CD14-positive monocyte (primary cell): ENCODE measurements at regions not wholly inside any gene's neighbourhood (a gene's known extent, or its start where the extent isn't known, plus 50 kb on each side); places are given as distances from the start of the nearest gene placed in this dataset.

Experiments
- DNase-seq, 3 donors: peaks; one replicate each; pipeline ENCODE4 v3.0.0-alpha.2; 2011 to 2022
- H2AFZ ChIP-seq: 2 replicates; pipeline ENCODE4 v1.6.0; 2012; ENCODE audit warnings: mild to moderate bottlenecking, low read depth, low read length, inconsistent platforms; ENCODE audit not compliant: insufficient read depth, poor library complexity, severe bottlenecking
- H3K27ac ChIP-seq, 2 donors: 1 replicate in 1 of 2; 2 replicates in 1 of 2; pipeline ENCODE4 v1.5.1; 2012 to 2013; ENCODE audit warnings: low read length in 2 of 2, control low read depth in 1 of 2, inconsistent platforms in 1 of 2, low read depth in 1 of 2, mild to moderate bottlenecking in 1 of 2
- H3K27me3 ChIP-seq, 2 donors: one replicate each; pipeline versions ENCODE4 v1.6.0 to v1.6.1; 2011 to 2013; ENCODE audit warnings: low read length in 2 of 2; ENCODE audit not compliant: control insufficient read depth in 2 of 2, insufficient read depth in 2 of 2
- H3K36me3 ChIP-seq, 2 donors: replicated peaks in 1 of 2; 1 replicate in 1 of 2; 2 replicates in 1 of 2; pipeline versions ENCODE4 v1.5.1 to v1.6.1; 2012 to 2013; ENCODE audit warnings: low read length in 2 of 2, control low read depth in 1 of 2, inconsistent platforms in 1 of 2, mild to moderate bottlenecking in 1 of 2; ENCODE audit not compliant: insufficient read depth in 2 of 2, control insufficient read depth in 1 of 2
- H3K4me1 ChIP-seq, 2 donors: 1 replicate in 1 of 2; 2 replicates in 1 of 2; pipeline versions ENCODE4 v1.5.1 to v1.6.1; 2012 to 2013; ENCODE audit warnings: low read length in 2 of 2, control low read depth in 1 of 2, inconsistent platforms in 1 of 2, mild to moderate bottlenecking in 1 of 2, moderate library complexity in 1 of 2; ENCODE audit not compliant: insufficient read depth in 2 of 2, control insufficient read depth in 1 of 2
- H3K4me2 ChIP-seq: replicated peaks from 2 replicates; pipeline ENCODE3; 2012; ENCODE audit warnings: low read length, moderate library complexity, mild to moderate bottlenecking; ENCODE audit not compliant: poor library complexity, severe bottlenecking; ENCODE audit errors: extremely low read depth
- H3K4me3 ChIP-seq, 3 experiments: fragments of 200-600 bp in 1 of 3; sonication (generic) in 1 of 3; replicated peaks in 1 of 3; 1 replicate in 2 of 3; 2 replicates in 1 of 3; pipeline ENCODE4 v1.5.1; 2011 to 2013; ENCODE audit warnings: low read length in 3 of 3, mild to moderate bottlenecking in 3 of 3, control low read depth in 2 of 3, low read depth in 2 of 3, inconsistent platforms in 1 of 3, moderate library complexity in 1 of 3
- H3K79me2 ChIP-seq: 2 replicates; pipeline ENCODE4 v1.6.0; 2012; ENCODE audit warnings: mild to moderate bottlenecking, control low read depth, inconsistent platforms, low read length, moderate library complexity; ENCODE audit not compliant: insufficient read depth
- H3K9ac ChIP-seq: 2 replicates; pipeline ENCODE4 v1.6.0; 2017; ENCODE audit warnings: low read length, mild to moderate bottlenecking; ENCODE audit not compliant: insufficient read depth, poor library complexity, severe bottlenecking
- H3K9me3 ChIP-seq, 2 donors: replicated peaks in 1 of 2; 1 replicate in 1 of 2; 2 replicates in 1 of 2; pipeline versions ENCODE4 v1.5.1 to v1.6.1; 2012 to 2013; ENCODE audit warnings: low read length in 2 of 2, control low read depth in 1 of 2; ENCODE audit not compliant: control insufficient read depth in 1 of 2, insufficient read depth in 1 of 2
- H4K20me1 ChIP-seq: 2 replicates; pipeline ENCODE4 v1.6.0; 2012; ENCODE audit warnings: mild to moderate bottlenecking, low read length, control low read depth, moderate library complexity; ENCODE audit not compliant: insufficient read depth
- H3K27ac Mint-ChIP-seq, 7 donors: one replicate each; pipeline ENCODE4 v1.8.0; 2020; ENCODE audit warnings: mild to moderate bottlenecking in 7 of 7, mixed read lengths in 7 of 7, moderate library complexity in 6 of 7, inconsistent platforms in 2 of 7
- H3K27me3 Mint-ChIP-seq, 3 donors: one replicate each; pipeline ENCODE4 v1.8.0; 2021 to 2022; ENCODE audit warnings: low read depth in 3 of 3, mild to moderate bottlenecking in 3 of 3, mixed read lengths in 3 of 3, moderate library complexity in 3 of 3, inconsistent platforms in 1 of 3
- H3K36me3 Mint-ChIP-seq, 2 donors: one replicate each; pipeline ENCODE4 v1.8.0; 2020; ENCODE audit warnings: mixed read lengths in 2 of 2, inconsistent platforms in 1 of 2, mild to moderate bottlenecking in 1 of 2
- H3K4me1 Mint-ChIP-seq: one replicate; pipeline ENCODE4 v1.8.0; 2020; ENCODE audit warnings: mild to moderate bottlenecking, mixed read lengths
- H3K4me3 Mint-ChIP-seq, 2 donors: one replicate each; pipeline ENCODE4 v1.8.0; 2020; ENCODE audit warnings: mild to moderate bottlenecking in 2 of 2, mixed read lengths in 2 of 2, moderate library complexity in 1 of 2
- H3K9me3 Mint-ChIP-seq, 7 donors: one replicate each; pipeline ENCODE4 v1.8.0; 2020 to 2022; ENCODE audit warnings: mixed read lengths in 7 of 7, mild to moderate bottlenecking in 6 of 7, moderate library complexity in 6 of 7, inconsistent platforms in 2 of 7
- CTCF ChIP-seq: fragments of 200-600 bp; IDR thresholded peaks from one replicate; pipeline ENCODE4 v1.8.0; 2022; ENCODE audit warnings: antibody characterized with exemption, mild to moderate bottlenecking
- WGBS: methylation state at CpG from one replicate; pipeline ENCODE4 v1.1.5; 2013; ENCODE audit warnings: missing lambda C conversion rate; ENCODE audit not compliant: insufficient coverage; 5-methylcytosine and 5-hydroxymethylcytosine counted together
- intact Hi-C, 2 donors: fragments of 100-400 bp; cut with micrococcal nuclease; formaldehyde crosslinking; loops; one replicate each; pipeline versions ENCODE4 v1.15.0 to v1.15.1; 2023

- H3K27ac Mint-ChIP-seq: no peak overlapping the region
- intact Hi-C loops: no loop called here
- Histone ChIP-seq H3K9me3 (no peaks in the 10 kb centered on the region), H4K20me1 (no peaks in the 10 kb centered on the region), H3K27ac (peak overlapping the region in 1 of 2 donors; percentile 28), H3K4me2 (no peak overlapping the region), H3K4me3 (no peak overlapping the region), H2AFZ (no peak overlapping the region), H3K27me3 (no peaks in the 10 kb centered on the region), H3K36me3 (no peaks in the 10 kb centered on the region), H3K4me1 (peaks cover 15 to 24% of the 10 kb centered on the region in 2 donors), H3K79me2 (no peaks in the 10 kb centered on the region), H3K9ac (no peak overlapping the region)
- no peak for DNase-seq
- H3K27me3 Mint-ChIP-seq: peaks cover 0 to 1% (median 0%) of the 10 kb centered on the region in 3 donors
- peaks cover 0 to 2% of the 10 kb centered on the region in 2 donors for H3K36me3 Mint-ChIP-seq
- H3K9me3 Mint-ChIP-seq: peaks cover 0 to 12% (median 5%) of the 10 kb centered on the region in 7 donors
- TF ChIP-seq CTCF: no peak
- H3K4me1 Mint-ChIP-seq: peaks cover 29% of the 10 kb centered on the region
- H3K4me3 Mint-ChIP-seq: no peak overlapping the region
These were observed 114.6 kb upstream of the SESN3 start for GRCh38 chr11:95345651-95346050.

DNA sequence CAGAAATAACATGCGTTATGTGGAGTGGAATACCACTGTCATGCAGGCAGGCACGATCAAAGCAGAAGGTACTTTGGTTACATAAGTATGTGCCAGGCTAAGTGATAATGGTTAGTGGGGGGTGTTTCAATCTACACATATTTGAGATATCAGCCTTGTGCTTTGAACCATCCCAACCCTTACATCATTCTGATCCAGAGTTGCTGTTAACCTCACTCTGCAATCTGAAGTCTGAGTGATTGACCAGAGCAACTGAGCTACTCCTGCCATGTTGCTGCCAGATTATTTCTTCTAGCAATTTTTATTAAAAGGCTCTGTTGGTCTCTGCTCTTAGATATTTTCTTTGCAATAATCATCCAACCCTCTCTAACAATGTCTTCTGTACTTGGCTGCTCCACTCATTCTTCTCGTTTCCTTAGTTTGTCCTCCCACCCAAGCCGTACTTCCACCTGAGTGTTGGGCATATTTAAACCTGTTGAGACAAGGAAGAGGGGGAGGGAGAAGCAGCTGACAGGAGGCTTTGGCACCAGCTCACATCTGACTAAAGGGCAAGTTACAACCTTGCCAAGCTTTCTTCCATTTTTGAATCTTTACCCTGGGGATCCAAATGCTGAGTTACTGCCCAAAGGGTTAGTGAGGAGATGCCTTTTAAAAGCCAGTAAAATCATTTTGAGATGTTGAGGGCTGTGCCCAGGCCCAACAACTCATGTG is 114.1 kb upstream of the SESN3 start:
- H3K27ac ChIP-seq: peak overlapping the region in 1 of 2 donors; percentile 28
- H3K9me3 ChIP-seq: no peaks in the 10 kb centered on the region
- no peaks in the 10 kb centered on the region for H3K79me2 ChIP-seq
- no peaks in the 10 kb centered on the region for H3K27me3 ChIP-seq
- Mint-ChIP-seq H3K36me3 (peaks cover 0 to 2% of the 10 kb centered on the region in 2 donors), H3K27me3 (peaks cover 0 to 1% (median 0%) of the 10 kb centered on the region in 3 donors), H3K4me1 (peaks cover 26% of the 10 kb centered on the region), H3K27ac (no peak overlapping the region), H3K9me3 (peaks cover 0 to 12% (median 5%) of the 10 kb centered on the region in 7 donors), H3K4me3 (no peak overlapping the region)
- intact Hi-C loops: no loop called here
- no peak for DNase-seq
- H3K4me3 ChIP-seq: no peak overlapping the region
- H3K9ac ChIP-seq: no peak overlapping the region
- no peaks in the 10 kb centered on the region for H3K36me3 ChIP-seq
- no peak for TF ChIP-seq CTCF
- WGBS: no CpG with 5 or more reads among the region's 4 CpGs
- no peak overlapping the region for H3K4me2 ChIP-seq
- peaks cover 15 to 24% of the 10 kb centered on the region in 2 donors for H3K4me1 ChIP-seq
- no peak overlapping the region for H2AFZ ChIP-seq
- no peaks in the 10 kb centered on the region for H4K20me1 ChIP-seq
